HG03108 (cell line): ENCODE measurements at regions not wholly inside any gene's neighbourhood (a gene's known extent, or its start where the extent isn't known, plus 50 kb on each side); places are given as distances from the start of the nearest gene placed in this dataset.

ENCODE experiments used
- ATAC-seq: cut with Tn5 transposase; IDR thresholded peaks from one replicate; pipeline ENCODE4 v1.9.1; 2021; ENCODE audit warnings: moderate library complexity; ENCODE audit not compliant: unreplicated experiment

- no peak for ATAC-seq
These were observed 712.2 kb upstream of the SEMA6A start for GRCh38 chr5:117286813-117287212.

- ATAC-seq: no peak
These were observed 697.0 kb upstream of the SEMA6A start for GRCh38 chr5:117271656-117272055.

- ATAC-seq: no peak
These were observed 691.7 kb upstream of the SEMA6A start for GRCh38 chr5:117266280-117266679.

GRCh38 chr5:117263231-117263630, 688.6 kb upstream of the SEMA6A start:
- ATAC-seq: no peak

- ATAC-seq: no peak
These were observed 688.0 kb upstream of the SEMA6A start for GRCh38 chr5:117262572-117263131.

GRCh38 chr5:117261948-117262571, 687.4 kb upstream of the SEMA6A start:
- ATAC-seq: no peak

GRCh38 chr5:117255211-117256027, 680.8 kb upstream of the SEMA6A start:
- no peak for ATAC-seq

- no peak for ATAC-seq
These were observed 677.9 kb upstream of the SEMA6A start for GRCh38 chr5:117252566-117252965.

- no peak for ATAC-seq
These were observed 674.6 kb upstream of the SEMA6A start for GRCh38 chr5:117249086-117249815.

GRCh38 chr5:117246424-117246823, 671.8 kb upstream of the SEMA6A start:
- no peak for ATAC-seq

- ATAC-seq: no peak
These were observed 670.5 kb upstream of the SEMA6A start for GRCh38 chr5:117245130-117245529.

GRCh38 chr5:117242028-117242427, 667.4 kb upstream of the SEMA6A start:
- ATAC-seq: no peak

- no peak for ATAC-seq
These were observed 662.3 kb upstream of the SEMA6A start for GRCh38 chr5:117236941-117237340.

GRCh38 chr5:117235786-117236185, 661.2 kb upstream of the SEMA6A start:
- ATAC-seq: no peak

- ATAC-seq: no peak
These were observed 655.8 kb upstream of the SEMA6A start for GRCh38 chr5:117230375-117230774.

- ATAC-seq: no peak
These were observed 646.1 kb upstream of the SEMA6A start for GRCh38 chr5:117220730-117221129.

- no peak for ATAC-seq
These were observed 644.2 kb upstream of the SEMA6A start for GRCh38 chr5:117218789-117219188.

GRCh38 chr5:117212866-117213265, 638.2 kb upstream of the SEMA6A start:
- no peak for ATAC-seq

- ATAC-seq: no peak
These were observed 636.2 kb upstream of the SEMA6A start for GRCh38 chr5:117210796-117211195.

- no peak for ATAC-seq
These were observed 634.9 kb upstream of the SEMA6A start for GRCh38 chr5:117209479-117209878.

GRCh38 chr5:117207088-117207668, 632.6 kb upstream of the SEMA6A start:
- ATAC-seq: no peak
